ENCODE measurements at regions not wholly inside any gene's neighbourhood (a gene's known extent, or its start where the extent isn't known, plus 50 kb on each side); places are given as distances from the start of the nearest gene placed in this dataset.

GRCh38 chr10:9885761-9886160, 1131.9 kb upstream of the CELF2 start:
- peaks cover 7% of the 10 kb centered on the region for H3K27me3 Mint-ChIP-seq
- peaks cover 9% of the 10 kb centered on the region for H3K9me3 Mint-ChIP-seq
- no peak for ATAC-seq (ENCODE audit: poor library complexity)

GRCh38 chr10:9886772-9887171, 1130.9 kb upstream of the CELF2 start:
- Mint-ChIP-seq H3K4me1 (ENCODE audit: low read depth) (no peaks in the 10 kb centered on the region), H3K27ac (no peak overlapping the region), H3K27me3 (peaks cover 7% of the 10 kb centered on the region), H3K36me3 (ENCODE audit: low read depth) (no peaks in the 10 kb centered on the region), H3K9me3 (peaks cover 9% of the 10 kb centered on the region), H3K4me3 (no peak overlapping the region)
- ATAC-seq (ENCODE audit: poor library complexity) (no peak), DNase-seq (no peak)
- intact Hi-C loops (cut with DNase I, micrococcal nuclease) = no loop called here
- Histone ChIP-seq H3K9me3 (ENCODE audit: control insufficient read depth in 1 of 2, insufficient read depth in 1 of 2, low read length in 2 of 2) (peaks cover 0 to 4% of the 10 kb centered on the region in 2 experiments), H3K27ac (ENCODE audit: low read depth in 1 of 2, low read length in 2 of 2) (no peak overlapping the region), H3K36me3 (ENCODE audit: insufficient read depth, low read length) (no peaks in the 10 kb centered on the region), H3K4me1 (ENCODE audit: insufficient read depth, low read length) (no peaks in the 10 kb centered on the region), H3K4me3 (ENCODE audit: low read length) (no peak overlapping the region), H3K27me3 (ENCODE audit: control insufficient read depth in 1 of 2, insufficient read depth in 2 of 2, low read length in 2 of 2) (no peaks in the 10 kb centered on the region)
- ChIA-PET CTCF (no interaction called here), POLR2A (no interaction called here)
- no peak for TF ChIP-seq CTCF (IDR thresholded peaks at IDR 0.05)

More at GRCh38 chr10:9885761-9886160, 1131.9 kb upstream of the CELF2 start:
- H3K27ac ChIP-seq (ENCODE audit: low read depth in 1 of 2, low read length in 2 of 2) = no peak overlapping the region
- no peaks in the 10 kb centered on the region for H3K27me3 ChIP-seq (ENCODE audit: control insufficient read depth in 1 of 2, insufficient read depth in 2 of 2, low read length in 2 of 2)
- no peak overlapping the region for H3K4me3 ChIP-seq (ENCODE audit: low read length)
- no peaks in the 10 kb centered on the region for H3K36me3 ChIP-seq (ENCODE audit: insufficient read depth, low read length)
- H3K36me3 Mint-ChIP-seq (ENCODE audit: low read depth) = no peaks in the 10 kb centered on the region
- H3K4me3 Mint-ChIP-seq = no peak overlapping the region
- no peak overlapping the region for H3K27ac Mint-ChIP-seq
- H3K9me3 ChIP-seq (ENCODE audit: control insufficient read depth in 1 of 2, insufficient read depth in 1 of 2, low read length in 2 of 2) = peaks cover 0 to 4% of the 10 kb centered on the region in 2 experiments
- no peak for TF ChIP-seq CTCF (IDR thresholded peaks at IDR 0.05)
- CTCF ChIA-PET = no interaction called here
- H3K4me1 Mint-ChIP-seq (ENCODE audit: low read depth) = no peaks in the 10 kb centered on the region
- intact Hi-C loops (cut with DNase I, micrococcal nuclease) = no loop called here
- POLR2A ChIA-PET = no interaction called here
- no peaks in the 10 kb centered on the region for H3K4me1 ChIP-seq (ENCODE audit: insufficient read depth, low read length)
- DNase-seq = no peak

GRCh38 chr10:9895453-9895852, 1122.2 kb upstream of the CELF2 start:
- Mint-ChIP-seq H3K27ac (no peak overlapping the region), H3K4me1 (ENCODE audit: low read depth) (no peaks in the 10 kb centered on the region), H3K4me3 (no peak overlapping the region), H3K36me3 (ENCODE audit: low read depth) (no peaks in the 10 kb centered on the region), H3K27me3 (no peaks in the 10 kb centered on the region), H3K9me3 (peaks cover 2% of the 10 kb centered on the region)
- Histone ChIP-seq H3K36me3 (ENCODE audit: insufficient read depth, low read length) (no peaks in the 10 kb centered on the region), H3K27me3 (ENCODE audit: control insufficient read depth in 1 of 2, insufficient read depth in 2 of 2, low read length in 2 of 2) (no peaks in the 10 kb centered on the region), H3K4me3 (ENCODE audit: low read length) (no peak overlapping the region), H3K4me1 (ENCODE audit: insufficient read depth, low read length) (no peaks in the 10 kb centered on the region), H3K27ac (ENCODE audit: low read depth in 1 of 2, low read length in 2 of 2) (no peak overlapping the region), H3K9me3 (ENCODE audit: control insufficient read depth in 1 of 2, insufficient read depth in 1 of 2, low read length in 2 of 2) (no peaks in the 10 kb centered on the region)
- intact Hi-C loops (cut with DNase I, micrococcal nuclease) = no loop called here
- POLR2A ChIA-PET = no interaction called here
- CTCF ChIA-PET = no interaction called here
- ATAC-seq (ENCODE audit: poor library complexity) = no peak
- DNase-seq = no peak
- TF ChIP-seq CTCF (IDR thresholded peaks at IDR 0.05) = no peak

Measured in CD4-positive, alpha-beta T cell (primary cell).